Stimulated activated CD4-positive, alpha-beta T cell treated with anti-CD3 and anti-CD28 coated beads, Interleukin-4, amount 100 ng/mL, for 48 hours (primary cell): ENCODE measurements at regions not wholly inside any gene's neighbourhood (a gene's known extent, or its start where the extent isn't known, plus 50 kb on each side); places are given as distances from the start of the nearest gene placed in this dataset.

Source experiments
- DNase-seq, 2 donors: peaks; one replicate each; pipeline ENCODE4 v3.0.0-alpha.2; 2020; ENCODE audit warnings: low read depth in 2 of 2

GRCh38 chr2:236317938-236318396 is 53.8 kb upstream of the ASB18 start:
- DNase-seq: no peak

GRCh38 chr2:236318401-236318800 is 54.2 kb upstream of the ASB18 start:
- no peak for DNase-seq

GRCh38 chr2:236319036-236319435 is 54.8 kb upstream of the ASB18 start:
- DNase-seq: no peak

- no peak for DNase-seq
Measured at GRCh38 chr2:236321415-236321814, 57.2 kb upstream of the ASB18 start.

- DNase-seq: no peak
Measured at GRCh38 chr2:236333417-236334121, 69.4 kb upstream of the ASB18 start.

DNA sequence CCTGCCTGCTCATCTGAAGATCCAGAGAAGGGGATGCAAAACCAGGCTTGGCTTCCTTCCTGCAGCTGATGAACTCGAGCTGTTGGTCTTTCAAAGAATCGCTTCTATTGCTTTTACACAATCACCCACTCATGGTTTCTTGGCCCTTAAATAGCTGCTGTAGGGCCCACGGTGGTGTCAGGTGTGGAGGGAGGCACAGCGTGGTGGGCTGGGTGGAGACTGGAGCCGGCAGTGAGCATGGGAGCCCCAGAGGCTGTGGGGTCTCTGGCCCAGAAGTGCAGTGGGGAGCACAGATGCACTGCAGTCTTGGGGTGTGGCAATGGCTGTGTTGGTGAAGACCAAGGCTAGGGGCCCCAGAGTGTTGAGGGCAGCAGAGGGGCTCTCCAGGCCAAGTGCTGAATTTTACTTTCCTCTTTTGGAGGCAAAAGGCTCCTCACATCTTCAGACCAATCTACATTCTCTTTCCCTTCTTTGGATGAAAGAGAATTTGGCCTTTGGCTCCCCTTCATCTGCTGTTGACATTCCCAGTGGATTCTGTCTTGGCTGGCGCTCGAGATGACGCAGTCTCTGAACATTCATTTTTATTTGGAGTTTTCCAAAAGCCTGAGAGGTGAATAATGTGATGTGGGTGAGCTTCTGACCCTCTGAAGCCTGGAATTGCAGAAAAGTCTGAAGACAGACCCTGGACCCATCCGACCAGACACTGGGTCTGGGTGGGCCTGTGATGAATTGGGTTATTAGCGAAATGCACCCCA is 70.1 kb upstream of the ASB18 start:
- no peak for DNase-seq

DNA sequence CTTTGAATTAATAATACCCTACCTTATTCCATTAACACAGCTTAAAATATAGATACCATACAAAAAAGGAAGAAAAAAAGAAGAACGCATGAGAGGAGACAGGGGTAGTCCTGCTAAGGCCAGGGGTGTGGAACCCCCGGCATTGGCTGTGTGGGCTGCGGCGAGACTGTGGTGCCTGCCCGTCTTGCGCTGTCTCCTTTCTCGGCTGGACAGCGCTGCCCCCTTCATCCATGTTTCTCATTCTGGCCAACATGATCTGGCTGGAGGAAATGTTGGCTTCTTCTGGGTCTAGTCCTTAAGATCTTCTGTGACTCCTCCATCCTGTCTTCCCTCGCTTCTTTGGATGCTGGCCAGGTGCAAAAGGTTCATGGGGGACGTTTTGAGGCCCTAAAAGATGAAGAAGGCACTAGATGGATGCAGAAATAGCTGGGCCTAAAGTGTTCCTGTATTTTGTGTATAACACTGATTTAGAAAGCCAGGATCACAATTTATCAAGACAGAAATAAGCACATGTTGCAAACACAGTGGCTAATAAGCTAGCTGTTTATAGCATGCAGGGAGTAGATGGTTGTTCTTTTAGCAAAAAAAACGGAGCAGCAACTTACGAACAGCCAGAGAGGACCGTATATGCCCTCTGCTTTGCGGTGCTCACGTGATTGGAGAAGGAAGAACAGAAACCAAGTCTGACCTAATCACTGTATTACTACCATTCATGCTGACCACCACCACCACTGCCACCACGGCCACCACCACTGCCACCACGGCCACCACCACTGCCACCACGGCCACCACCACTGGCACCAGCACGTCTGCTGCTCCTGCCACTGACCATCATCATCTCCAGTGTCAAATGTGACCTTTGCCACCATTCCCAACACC is 71.7 kb upstream of the ASB18 start:
- DNase-seq: no peak

DNA sequence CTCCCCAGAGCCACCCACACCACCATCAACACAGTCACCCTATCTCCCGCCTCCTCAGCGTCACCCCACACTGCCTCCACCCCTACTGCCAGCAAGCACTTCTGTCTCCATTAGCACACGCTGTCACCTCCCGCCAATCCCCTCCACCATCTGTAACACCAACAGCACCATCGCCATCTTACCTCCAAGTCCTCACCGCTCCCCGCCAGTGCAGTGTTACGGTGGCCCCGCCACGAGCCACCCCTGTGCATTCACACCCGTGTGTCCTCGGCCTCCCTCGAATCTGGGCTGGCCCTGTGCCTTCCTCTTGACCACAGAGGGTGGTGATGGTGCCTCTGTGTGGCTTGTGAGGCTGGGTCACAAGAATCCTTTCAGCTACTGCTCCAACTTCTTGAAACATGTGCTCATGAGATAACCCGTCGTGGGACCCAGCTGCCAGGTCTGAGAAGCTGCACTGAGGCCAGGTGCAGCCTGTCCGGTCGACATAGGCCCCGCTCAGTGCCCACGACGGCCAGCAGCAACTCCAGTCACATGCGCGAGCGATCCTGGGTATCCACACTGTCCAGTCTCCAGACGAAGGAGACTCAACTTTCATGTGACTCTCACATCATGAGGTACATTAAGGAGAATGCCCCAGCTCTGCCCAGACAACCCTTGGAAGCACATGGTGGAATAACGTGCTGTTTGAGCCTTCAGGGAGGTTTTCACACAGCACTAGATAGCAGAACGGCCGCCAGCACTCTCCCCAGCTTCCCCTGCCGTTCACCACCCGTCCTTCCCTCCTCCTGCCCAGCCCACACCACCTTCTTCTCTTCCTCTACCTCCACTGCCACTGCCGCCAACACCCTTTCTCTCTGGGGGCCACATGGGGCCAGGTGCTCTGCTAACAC is 72.6 kb upstream of the ASB18 start:
- DNase-seq: no peak

GRCh38 chr2:236337465-236338325 is 73.5 kb upstream of the ASB18 start:
- no peak for DNase-seq

DNA sequence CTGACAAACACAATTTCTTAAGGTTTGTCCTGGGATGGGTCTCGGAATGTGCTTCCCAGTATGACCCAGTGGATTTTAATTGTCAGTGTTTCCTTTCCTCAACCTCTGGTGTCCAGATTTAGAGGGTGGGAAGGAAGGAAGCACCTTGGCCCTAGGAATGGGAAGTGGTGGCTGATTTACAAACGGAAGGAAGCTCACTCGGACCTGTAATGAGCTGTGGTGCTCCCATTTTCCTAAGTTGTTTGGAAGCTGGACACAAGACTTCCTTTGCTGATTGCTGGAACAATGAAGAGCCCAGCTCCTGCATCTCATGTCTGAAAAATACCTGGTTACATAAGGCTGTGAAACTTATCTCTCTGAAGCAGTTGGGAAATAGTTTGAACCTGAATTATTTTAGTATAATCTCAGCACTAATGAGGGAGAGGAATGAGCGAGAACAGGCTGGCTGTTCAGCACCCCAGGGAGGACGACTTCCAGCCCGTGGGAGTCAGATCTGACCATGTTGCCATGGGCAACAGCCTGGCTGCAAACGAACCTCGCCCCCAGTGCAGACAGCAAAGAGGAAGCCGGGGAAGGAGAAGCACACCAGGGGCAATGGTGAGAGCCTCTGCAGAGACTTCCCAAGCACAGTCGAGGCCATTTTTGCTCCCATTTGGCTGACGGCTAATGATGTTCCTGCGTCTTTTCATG is 74.4 kb upstream of the ASB18 start:
- DNase-seq: no peak

GRCh38 chr2:236340251-236340650 is 76.0 kb upstream of the ASB18 start:
- DNase-seq: no peak

DNA sequence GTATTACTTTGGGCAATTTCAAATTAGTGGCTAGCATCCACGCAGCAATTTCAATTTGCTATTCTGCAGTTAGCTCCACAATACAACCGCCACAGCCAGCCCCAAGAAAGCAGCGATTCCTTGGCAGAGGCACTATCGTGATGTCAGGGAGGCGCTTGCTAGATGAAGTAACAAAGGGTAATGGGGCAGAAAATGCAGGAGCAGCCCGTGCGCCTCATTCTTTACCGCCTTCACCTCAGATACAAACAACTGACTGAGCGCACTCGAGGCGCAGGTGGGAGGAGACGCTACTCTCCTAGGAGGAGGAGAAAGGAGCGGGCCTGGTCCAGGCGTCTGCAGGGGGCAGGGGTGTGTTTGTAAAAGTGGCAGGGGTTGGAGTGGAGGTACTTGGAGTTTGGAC is 76.9 kb upstream of the ASB18 start:
- no peak for DNase-seq

DNA sequence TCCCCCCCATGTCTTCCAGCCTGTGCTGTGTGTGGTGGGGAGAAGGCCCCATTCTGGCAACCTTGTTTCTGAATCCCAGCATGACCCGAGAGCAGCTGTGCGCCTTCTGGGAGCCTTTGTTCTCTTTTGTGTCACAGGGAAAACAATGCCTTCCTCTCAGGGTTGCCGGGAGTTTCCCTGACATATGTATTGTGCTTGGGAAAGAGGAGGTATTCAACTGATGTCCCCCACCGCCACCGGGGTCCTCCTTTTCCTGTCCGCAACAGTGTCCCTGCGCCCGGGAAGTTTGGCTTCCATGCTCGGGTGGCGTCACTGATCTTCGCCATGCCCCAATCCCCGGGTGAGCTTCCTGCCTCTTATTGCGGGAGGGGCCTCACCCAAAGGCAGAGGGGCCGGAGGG is 77.5 kb upstream of the ASB18 start:
- no peak for DNase-seq

DNA sequence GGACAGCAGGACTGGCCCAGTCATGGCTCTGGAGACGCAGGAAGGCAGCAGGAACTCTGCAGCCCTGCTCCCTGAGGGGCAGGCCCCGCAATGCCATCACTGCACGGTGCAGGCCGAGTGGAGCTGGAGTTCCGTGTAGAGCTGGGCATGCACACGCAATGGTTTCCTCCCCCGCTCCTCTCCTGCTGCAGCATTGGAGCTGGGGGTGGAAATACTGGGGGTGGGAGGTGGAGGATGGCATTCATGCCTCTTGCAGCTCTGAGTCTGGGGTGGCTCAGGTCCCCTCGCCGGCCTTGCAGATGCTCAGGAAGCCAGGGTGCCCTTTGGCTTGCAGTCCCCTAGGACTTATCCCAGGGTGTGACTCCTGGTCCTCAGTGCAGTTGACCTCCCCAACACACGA is 78.3 kb upstream of the ASB18 start:
- DNase-seq: no peak

DNA sequence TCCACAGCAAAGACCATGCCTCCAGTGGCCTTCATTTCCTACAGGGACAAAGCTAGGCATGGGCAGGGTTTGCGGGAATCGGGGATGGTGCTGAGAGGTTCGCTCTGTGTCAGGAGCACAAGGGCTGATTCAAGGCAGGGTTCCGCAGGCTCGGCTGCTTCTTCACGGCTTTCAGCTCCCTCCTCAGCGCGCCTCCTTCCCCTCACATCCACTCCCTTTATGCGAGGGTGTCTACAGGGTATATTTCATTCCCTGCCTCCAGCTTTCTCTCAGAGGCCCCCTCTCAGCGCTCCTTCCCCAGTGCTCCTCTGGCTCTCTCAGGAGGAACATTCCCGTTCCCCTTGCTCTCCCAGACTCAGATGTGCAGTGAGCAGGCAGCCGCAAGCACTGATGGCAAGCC is 78.7 kb upstream of the ASB18 start:
- DNase-seq: no peak

GRCh38 chr2:236343400-236344161 is 79.4 kb upstream of the ASB18 start:
- DNase-seq: no peak

DNA sequence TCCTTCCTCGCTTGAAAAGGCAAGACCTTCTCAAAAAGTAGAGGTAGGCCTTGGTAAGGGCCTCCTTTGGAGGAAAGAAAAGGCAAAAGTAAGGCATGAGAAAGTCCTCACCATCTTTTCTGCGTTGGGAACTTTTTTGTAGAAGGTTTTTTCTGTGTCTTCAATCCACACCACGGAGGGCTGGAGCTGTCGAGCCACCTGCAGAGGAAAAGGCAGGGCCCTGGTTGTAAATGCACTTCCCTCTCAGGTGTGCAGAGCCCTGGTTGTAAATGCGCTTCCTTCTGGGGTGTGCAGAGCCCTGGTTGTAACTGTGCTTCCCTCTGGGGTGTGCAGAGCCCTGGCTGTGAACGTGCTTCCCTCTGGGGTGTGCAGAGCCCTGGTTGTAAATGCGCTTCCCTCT is 80.2 kb upstream of the ASB18 start:
- DNase-seq: no peak

DNA sequence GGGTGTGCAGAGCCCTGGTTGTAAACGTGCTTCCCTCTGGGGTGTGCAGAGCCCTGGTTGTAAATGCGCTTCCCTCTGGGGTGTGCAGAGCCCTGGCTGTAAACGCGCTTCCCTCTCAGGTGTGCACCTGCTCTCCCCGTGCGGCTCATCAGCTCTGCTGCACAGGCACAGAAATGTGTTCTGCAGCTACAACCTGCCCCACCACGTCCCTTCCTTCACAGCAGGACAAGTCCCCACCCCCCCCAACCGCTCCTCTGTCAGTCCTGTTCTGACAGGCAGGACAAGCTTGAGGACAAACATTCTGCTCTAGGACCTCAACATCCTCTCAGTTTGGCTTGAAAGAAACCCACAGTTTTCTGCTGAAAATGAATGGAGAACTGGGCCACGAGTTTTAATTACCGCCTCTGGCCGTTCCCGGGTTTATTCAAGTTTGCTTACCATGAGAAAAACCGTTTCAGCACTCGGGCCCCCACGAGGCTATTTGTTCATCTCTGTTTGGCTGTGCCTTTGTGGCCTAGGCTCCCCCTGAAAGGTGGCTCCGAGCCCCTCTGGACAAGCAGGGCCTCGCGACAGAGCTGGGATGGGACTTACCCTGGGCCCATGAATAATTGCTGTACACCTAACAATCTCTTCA is 81.0 kb upstream of the ASB18 start:
- no peak for DNase-seq

- DNase-seq: no peak
Measured at GRCh38 chr2:236346366-236346765, 82.2 kb upstream of the ASB18 start.
